ENCODE measurements at regions not wholly inside any gene's neighbourhood (a gene's known extent, or its start where the extent isn't known, plus 50 kb on each side); places are given as distances from the start of the nearest gene placed in this dataset.

DNA sequence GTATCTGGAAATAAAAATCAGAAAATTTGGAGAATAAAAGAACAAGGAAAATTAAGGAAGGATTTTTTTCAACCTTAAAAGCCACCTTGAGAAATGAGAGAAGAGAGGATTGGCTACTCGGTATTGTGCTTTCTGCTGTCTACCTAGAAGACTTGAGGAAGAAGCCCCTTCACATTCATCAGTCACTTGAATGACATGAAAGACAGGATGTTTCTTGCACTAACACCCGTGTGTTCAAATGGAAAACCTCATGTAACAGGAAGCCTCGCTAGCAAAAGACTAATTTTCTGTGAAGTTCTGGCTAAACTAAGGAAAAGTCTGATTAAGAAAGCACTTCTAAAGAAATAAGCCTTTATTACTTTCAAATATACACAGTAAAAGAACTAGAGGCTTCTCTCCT is 69.9 kb downstream of the OLIG3 start:
- in situ Hi-C loops (cut with HindIII; ENCODE audit: low pct_ligation_motif_present, low sequenced_read_pairs): no loop called here
- H3K36me3 ChIP-seq (replicated peaks): no peaks in the 10 kb centered on the region
- no peaks in the 10 kb centered on the region for H3K27me3 ChIP-seq (replicated peaks)
- no peak overlapping the region for H3K4me3 ChIP-seq (ENCODE audit: low read depth, low read length)
- TF ChIP-seq CTCF (IDR thresholded peaks at IDR 0.05; ENCODE audit: low read depth, low read length, missing control alignments): no peak
- no peak overlapping the region for H3K27ac ChIP-seq
- no peak for DNase-seq

DNA sequence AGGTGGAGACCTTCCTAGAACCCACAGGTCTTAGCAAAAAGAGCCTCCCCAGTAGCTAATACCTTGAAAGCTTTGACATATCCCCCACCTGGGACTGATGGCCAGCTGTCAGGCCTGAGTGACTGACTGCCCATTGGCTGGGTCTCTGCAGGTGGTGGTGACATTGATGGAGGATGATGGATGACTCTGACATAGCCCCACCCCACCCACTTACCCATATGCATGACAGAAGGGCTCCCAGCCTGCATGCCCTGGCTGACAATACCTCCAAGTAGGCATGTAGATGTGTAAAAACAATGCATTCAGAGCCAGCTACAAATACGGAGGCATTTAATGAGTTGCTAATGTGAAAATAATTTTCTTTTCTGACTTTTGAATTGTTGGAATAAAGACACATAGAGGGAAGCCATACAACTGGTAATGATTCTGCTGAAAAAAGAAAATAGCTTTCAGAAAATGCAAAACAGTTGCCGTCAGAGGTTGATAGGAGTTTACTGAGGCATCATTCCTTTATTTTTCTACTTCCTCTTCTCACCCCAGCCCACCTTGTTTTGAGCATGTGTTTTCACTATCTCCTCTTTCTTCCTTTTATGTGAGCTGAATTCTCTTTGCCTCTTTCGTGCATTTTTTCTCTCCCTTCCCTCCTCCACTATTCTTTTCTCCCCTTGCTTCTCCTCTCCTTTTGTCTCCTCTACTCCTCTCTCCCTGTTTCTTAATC is 70.6 kb downstream of the OLIG3 start:
- Histone ChIP-seq H3K36me3 (replicated peaks) (no peaks in the 10 kb centered on the region), H3K27me3 (replicated peaks) (no peaks in the 10 kb centered on the region), H3K4me3 (ENCODE audit: low read depth, low read length) (no peak overlapping the region), H3K27ac (no peak overlapping the region)
- DNase-seq: no peak
- no peak for TF ChIP-seq CTCF (IDR thresholded peaks at IDR 0.05; ENCODE audit: low read depth, low read length, missing control alignments)
- in situ Hi-C loops (cut with HindIII; ENCODE audit: low pct_ligation_motif_present, low sequenced_read_pairs): no loop called here

DNA sequence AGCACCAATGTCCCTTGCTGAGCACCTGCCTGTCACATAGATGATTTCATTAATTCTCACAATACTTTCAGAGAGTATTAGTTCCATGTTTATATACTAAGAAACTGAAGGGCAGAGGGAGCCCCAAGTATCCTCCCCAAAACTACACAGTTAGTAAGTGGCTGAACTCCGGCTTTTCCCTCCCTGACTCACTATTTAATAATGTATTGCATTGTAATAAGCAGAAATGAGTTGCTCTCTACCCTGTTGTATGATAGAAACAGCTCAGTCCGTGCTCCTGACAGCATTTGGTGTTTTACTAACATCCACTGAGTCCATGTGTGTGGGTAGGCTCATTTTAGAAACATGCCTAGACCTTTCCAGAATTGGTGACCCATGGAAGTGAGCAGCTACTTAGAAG is 76.8 kb downstream of the OLIG3 start:
- no peak for DNase-seq
- Histone ChIP-seq H3K27ac (no peak overlapping the region), H3K27me3 (replicated peaks) (no peaks in the 10 kb centered on the region), H3K4me3 (ENCODE audit: low read depth, low read length) (no peak overlapping the region), H3K36me3 (replicated peaks) (no peaks in the 10 kb centered on the region)
- TF ChIP-seq CTCF (IDR thresholded peaks at IDR 0.05; ENCODE audit: low read depth, low read length, missing control alignments): no peak
- in situ Hi-C loops (cut with HindIII; ENCODE audit: low pct_ligation_motif_present, low sequenced_read_pairs): no loop called here

GRCh38 chr6:137416376-137417109 is 77.7 kb downstream of the OLIG3 start:
- H3K27me3 ChIP-seq (replicated peaks): no peaks in the 10 kb centered on the region
- TF ChIP-seq CTCF (IDR thresholded peaks at IDR 0.05; ENCODE audit: low read depth, low read length, missing control alignments): no peak
- no peaks in the 10 kb centered on the region for H3K36me3 ChIP-seq (replicated peaks)
- H3K4me3 ChIP-seq (ENCODE audit: low read depth, low read length): no peak overlapping the region
- in situ Hi-C loops (cut with HindIII; ENCODE audit: low pct_ligation_motif_present, low sequenced_read_pairs): no loop called here
- peak; percentile 54 for DNase-seq
- no peak overlapping the region for H3K27ac ChIP-seq

- no peaks in the 10 kb centered on the region for H3K36me3 ChIP-seq (replicated peaks)
- H3K27ac ChIP-seq: no peak overlapping the region
- TF ChIP-seq CTCF (IDR thresholded peaks at IDR 0.05; ENCODE audit: low read depth, low read length, missing control alignments): no peak
- H3K4me3 ChIP-seq (ENCODE audit: low read depth, low read length): no peak overlapping the region
- no peaks in the 10 kb centered on the region for H3K27me3 ChIP-seq (replicated peaks)
- in situ Hi-C loops (cut with HindIII; ENCODE audit: low pct_ligation_motif_present, low sequenced_read_pairs): no loop called here
- no peak for DNase-seq
Measured at GRCh38 chr6:137415834-137416190, 78.4 kb downstream of the OLIG3 start.

Measured in brain microvascular endothelial cell (primary cell).